Natural killer cell (primary cell): ENCODE measurements at regions not wholly inside any gene's neighbourhood (a gene's known extent, or its start where the extent isn't known, plus 50 kb on each side); places are given as distances from the start of the nearest gene placed in this dataset.

Experiments used
- ATAC-seq, 3 donors: fragments of 150-1000 bp in 2 of 3; fragments of 200-7000 bp in 1 of 3; cut with Tn5 transposase; 1 replicate in 1 of 3; 2 replicates in 2 of 3; pipeline ENCODE4 v1.10.0; 2021; ENCODE audit warnings: mild to moderate bottlenecking in 2 of 3, moderate library complexity in 2 of 3
- DNase-seq, 2 donors: peaks; one replicate each; pipeline versions ENCODE4 v3.0.0 to v3.0.0-alpha.2; 2013 to 2021; ENCODE audit warnings: mixed read lengths in 1 of 2
- H3K27ac ChIP-seq: one replicate; pipeline ENCODE4 v1.5.1; 2013; ENCODE audit warnings: mild to moderate bottlenecking, low read length
- H3K27me3 ChIP-seq: one replicate; pipeline ENCODE4 v1.6.1; 2013; ENCODE audit warnings: low read length; ENCODE audit not compliant: control insufficient read depth, insufficient read depth
- H3K36me3 ChIP-seq: one replicate; pipeline ENCODE4 v1.6.1; 2013; ENCODE audit warnings: low read length; ENCODE audit not compliant: control insufficient read depth, insufficient read depth
- H3K4me1 ChIP-seq: one replicate; pipeline ENCODE4 v1.6.1; 2013; ENCODE audit warnings: low read length; ENCODE audit not compliant: control insufficient read depth, insufficient read depth
- H3K4me3 ChIP-seq: one replicate; pipeline ENCODE4 v1.5.1; 2013; ENCODE audit warnings: low read length
- H3K9me3 ChIP-seq: one replicate; pipeline ENCODE4 v1.6.1; 2013; ENCODE audit warnings: low read length; ENCODE audit not compliant: control insufficient read depth, insufficient read depth
- H3K27ac Mint-ChIP-seq, 2 donors: one replicate each; pipeline ENCODE4 v1.8.0; 2022; ENCODE audit warnings: mild to moderate bottlenecking in 2 of 2, mixed read lengths in 2 of 2, moderate library complexity in 1 of 2
- H3K27me3 Mint-ChIP-seq, 2 donors: one replicate each; pipeline ENCODE4 v1.8.0; 2022; ENCODE audit warnings: low read depth in 2 of 2, mixed read lengths in 2 of 2
- H3K36me3 Mint-ChIP-seq: one replicate; pipeline ENCODE4 v1.8.0; 2022; ENCODE audit warnings: mixed read lengths
- H3K4me1 Mint-ChIP-seq, 2 donors: one replicate each; pipeline ENCODE4 v1.8.0; 2022; ENCODE audit warnings: mixed read lengths in 2 of 2
- H3K4me3 Mint-ChIP-seq: one replicate; pipeline ENCODE4 v1.8.0; 2022; ENCODE audit warnings: mild to moderate bottlenecking, moderate library complexity, mixed read lengths
- H3K9me3 Mint-ChIP-seq, 2 donors: one replicate each; pipeline ENCODE4 v1.8.0; 2022; ENCODE audit warnings: mixed read lengths in 2 of 2
- WGBS: methylation state at CpG from one replicate; pipeline ENCODE4 v1.1.7; 2013; ENCODE audit warnings: missing lambda C conversion rate; ENCODE audit not compliant: insufficient coverage; 5-methylcytosine and 5-hydroxymethylcytosine counted together
- intact Hi-C: fragments of 100-400 bp; cut with micrococcal nuclease; formaldehyde crosslinking; loops from one replicate; pipeline ENCODE4 v1.14.2; 2022
- TF ChIP-seq, protein P1 (sequence below): fragments of 200-600 bp; IDR thresholded peaks from one replicate; pipeline ENCODE4 v1.8.0; 2022; ENCODE audit warnings: antibody characterized with exemption

- H3K27ac Mint-ChIP-seq, result no peak overlapping the region
- DNase-seq (no peak), ATAC-seq (no peak)
- Histone ChIP-seq H3K9me3 (no peaks in the 10 kb centered on the region), H3K4me3 (no peak overlapping the region), H3K4me1 (no peaks in the 10 kb centered on the region), H3K27ac (no peak overlapping the region), H3K36me3 (no peaks in the 10 kb centered on the region), H3K27me3 (no peaks in the 10 kb centered on the region)
- H3K27me3 Mint-ChIP-seq, result no peaks in the 10 kb centered on the region
- no peaks in the 10 kb centered on the region for H3K36me3 Mint-ChIP-seq
- TF ChIP-seq, protein P1, sequence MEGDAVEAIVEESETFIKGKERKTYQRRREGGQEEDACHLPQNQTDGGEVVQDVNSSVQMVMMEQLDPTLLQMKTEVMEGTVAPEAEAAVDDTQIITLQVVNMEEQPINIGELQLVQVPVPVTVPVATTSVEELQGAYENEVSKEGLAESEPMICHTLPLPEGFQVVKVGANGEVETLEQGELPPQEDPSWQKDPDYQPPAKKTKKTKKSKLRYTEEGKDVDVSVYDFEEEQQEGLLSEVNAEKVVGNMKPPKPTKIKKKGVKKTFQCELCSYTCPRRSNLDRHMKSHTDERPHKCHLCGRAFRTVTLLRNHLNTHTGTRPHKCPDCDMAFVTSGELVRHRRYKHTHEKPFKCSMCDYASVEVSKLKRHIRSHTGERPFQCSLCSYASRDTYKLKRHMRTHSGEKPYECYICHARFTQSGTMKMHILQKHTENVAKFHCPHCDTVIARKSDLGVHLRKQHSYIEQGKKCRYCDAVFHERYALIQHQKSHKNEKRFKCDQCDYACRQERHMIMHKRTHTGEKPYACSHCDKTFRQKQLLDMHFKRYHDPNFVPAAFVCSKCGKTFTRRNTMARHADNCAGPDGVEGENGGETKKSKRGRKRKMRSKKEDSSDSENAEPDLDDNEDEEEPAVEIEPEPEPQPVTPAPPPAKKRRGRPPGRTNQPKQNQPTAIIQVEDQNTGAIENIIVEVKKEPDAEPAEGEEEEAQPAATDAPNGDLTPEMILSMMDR, result no peak
- H3K9me3 Mint-ChIP-seq, result peaks cover 10% of the 10 kb centered on the region in 2 donors
- intact Hi-C loops, result no loop called here
- WGBS, result 83% methylated on average over 3 of the region's 3 CpGs
- H3K4me3 Mint-ChIP-seq, result no peak overlapping the region
- H3K4me1 Mint-ChIP-seq, result no peaks in the 10 kb centered on the region
These were observed 78.7 kb upstream of the PDE5A start for GRCh38 chr4:119707336-119707735.

GRCh38 chr4:119706804-119707203 lies 78.2 kb upstream of the PDE5A start:
- H3K4me3 Mint-ChIP-seq, result no peak overlapping the region
- intact Hi-C loops, result no loop called here
- H3K27ac Mint-ChIP-seq, result no peak overlapping the region
- ATAC-seq (no peak), DNase-seq (no peak)
- H3K27me3 Mint-ChIP-seq, result no peaks in the 10 kb centered on the region
- Histone ChIP-seq H3K4me3 (no peak overlapping the region), H3K36me3 (no peaks in the 10 kb centered on the region), H3K9me3 (no peaks in the 10 kb centered on the region), H3K27ac (no peak overlapping the region), H3K27me3 (no peaks in the 10 kb centered on the region), H3K4me1 (no peaks in the 10 kb centered on the region)
- H3K4me1 Mint-ChIP-seq, result no peaks in the 10 kb centered on the region
- TF ChIP-seq, protein P1, result no peak
- H3K36me3 Mint-ChIP-seq, result no peaks in the 10 kb centered on the region
- peaks cover 10% of the 10 kb centered on the region in 2 donors for H3K9me3 Mint-ChIP-seq

DNA sequence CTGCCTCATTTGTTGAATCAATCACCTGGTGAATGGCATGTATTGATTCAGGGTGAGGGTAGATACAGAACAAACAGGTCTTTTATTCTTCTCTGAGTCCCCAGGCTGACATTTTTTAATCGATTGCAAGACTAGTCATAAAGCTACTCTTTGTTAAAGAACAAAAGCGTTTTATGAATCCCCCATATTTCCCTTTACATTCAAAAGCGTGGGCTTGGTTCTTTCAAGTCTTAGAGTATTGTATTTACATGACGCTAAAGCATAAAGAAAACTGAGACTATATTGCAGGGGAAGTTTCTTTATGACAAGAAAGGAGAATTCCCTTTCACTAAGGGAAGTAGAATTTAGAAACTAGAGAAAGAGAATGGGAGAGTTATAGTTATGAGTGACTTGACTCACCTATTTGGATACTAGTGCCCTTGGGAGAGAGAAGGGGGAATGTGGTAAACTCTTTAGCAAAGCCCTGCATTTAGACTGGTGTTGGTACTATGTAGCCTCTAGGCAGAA lies 69.3 kb upstream of the PDE5A start:
- Histone ChIP-seq H3K36me3 (no peaks in the 10 kb centered on the region), H3K9me3 (no peaks in the 10 kb centered on the region), H3K27ac (no peak overlapping the region), H3K27me3 (no peaks in the 10 kb centered on the region), H3K4me3 (no peak overlapping the region), H3K4me1 (no peaks in the 10 kb centered on the region)
- intact Hi-C loops, result no loop called here
- TF ChIP-seq, protein P1, result no peak
- DNase-seq (no peak), ATAC-seq (no peak)
- Mint-ChIP-seq H3K4me1 (no peaks in the 10 kb centered on the region), H3K4me3 (no peak overlapping the region), H3K27me3 (no peaks in the 10 kb centered on the region), H3K36me3 (no peaks in the 10 kb centered on the region), H3K27ac (no peak overlapping the region), H3K9me3 (peaks cover 8 to 9% of the 10 kb centered on the region in 2 donors)
- 91% methylated on average over 3 of the region's 4 CpGs for WGBS

DNA sequence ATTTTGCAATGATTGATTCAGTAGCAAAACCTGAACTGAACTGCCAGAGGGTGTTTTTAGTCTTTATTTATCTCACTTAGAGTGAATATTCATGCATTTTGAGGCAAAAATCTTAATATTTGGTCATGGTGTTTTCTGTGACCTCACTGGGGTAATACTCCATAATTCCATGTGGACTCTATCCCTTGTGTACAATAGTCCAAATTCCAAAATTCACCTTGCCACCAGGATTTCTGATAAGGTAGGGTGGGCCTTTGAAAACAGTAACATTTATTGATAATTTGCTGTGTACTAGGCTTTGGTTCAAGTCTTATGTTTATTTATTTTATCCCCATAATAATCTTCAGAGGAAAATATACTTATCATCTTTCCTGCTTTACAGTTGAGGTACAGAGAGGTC lies 68.4 kb upstream of the PDE5A start:
- H3K36me3 Mint-ChIP-seq, result no peaks in the 10 kb centered on the region
- ATAC-seq, result no peak
- no peaks in the 10 kb centered on the region for H3K36me3 ChIP-seq
- no peaks in the 10 kb centered on the region for H3K4me1 ChIP-seq
- no peaks in the 10 kb centered on the region for H3K27me3 Mint-ChIP-seq
- H3K4me3 Mint-ChIP-seq, result no peak overlapping the region
- no peak overlapping the region for H3K4me3 ChIP-seq
- H3K4me1 Mint-ChIP-seq, result no peaks in the 10 kb centered on the region
- peaks cover 8 to 11% of the 10 kb centered on the region in 2 donors for H3K9me3 Mint-ChIP-seq
- DNase-seq, result no peak
- no peak overlapping the region for H3K27ac ChIP-seq
- intact Hi-C loops, result no loop called here
- H3K27me3 ChIP-seq, result no peaks in the 10 kb centered on the region
- H3K27ac Mint-ChIP-seq, result no peak overlapping the region
- TF ChIP-seq, protein P1, result no peak
- H3K9me3 ChIP-seq, result no peaks in the 10 kb centered on the region
